ENCODE measurements at regions not wholly inside any gene's neighbourhood (a gene's known extent, or its start where the extent isn't known, plus 50 kb on each side); places are given as distances from the start of the nearest gene placed in this dataset.

GRCh38 chr9:109852556-109852955 is 72.6 kb downstream of the PALM2AKAP2 start:
- Histone ChIP-seq H3K4me1 (ENCODE audit: insufficient read depth, low read length) (no peaks in the 10 kb centered on the region), H3K27ac (ENCODE audit: extremely low read length, insufficient read depth, low read length) (no peak overlapping the region), H3K4me3 (replicated peaks in 1 of 3; ENCODE audit: insufficient read depth in 1 of 3, low read depth in 2 of 3, low read length in 3 of 3) (no peak overlapping the region), H3K79me2 (ENCODE audit: insufficient read depth, low read length) (no peaks in the 10 kb centered on the region), H3K36me3 (replicated peaks in 1 of 2; ENCODE audit: control insufficient read depth in 1 of 2, insufficient read depth in 2 of 2, low read length in 2 of 2) (no peaks in the 10 kb centered on the region), H3K27me3 (ENCODE audit: control insufficient read depth in 1 of 2, insufficient read depth in 2 of 2, low read length in 2 of 2) (no peaks in the 10 kb centered on the region), H4K20me1 (ENCODE audit: insufficient read depth, low read length) (no peaks in the 10 kb centered on the region), H2AFZ (ENCODE audit: low read length) (no peak overlapping the region), H3K9ac (ENCODE audit: insufficient read depth, low read depth, low read length) (no peak overlapping the region), H3K9me3 (ENCODE audit: low read length) (no peaks in the 10 kb centered on the region), H3K4me2 (ENCODE audit: low read depth, low read length) (no peak overlapping the region)
- no peak for TF ChIP-seq SRSF4 (IDR thresholded peaks at IDR 0.05; ENCODE audit: low read depth, low read length, poor library complexity, severe bottlenecking)
- no peak for TF ChIP-seq ZNF407 (CRISPR knock-in tag; IDR thresholded peaks at IDR 0.05; ENCODE audit: not compliant biosample characterization)
- no peak for TF ChIP-seq NFKB2 (CRISPR knock-in tag; IDR thresholded peaks at IDR 0.05; ENCODE audit: borderline replicate concordance)
- TF ChIP-seq HIVEP1 (CRISPR knock-in tag; IDR thresholded peaks at IDR 0.05), result no peak
- no peak for TF ChIP-seq MXD1 (CRISPR knock-in tag; IDR thresholded peaks at IDR 0.05)
- no peak for TF ChIP-seq ZNF274 (CRISPR knock-in tag; IDR thresholded peaks at IDR 0.05)
- TF ChIP-seq RBFOX2 (IDR thresholded peaks at IDR 0.05; ENCODE audit: low read depth, low read length), result no peak
- TF ChIP-seq SMYD3 (CRISPR knock-in tag; IDR thresholded peaks at IDR 0.05), result no peak
- no peak for TF ChIP-seq ZNF75D (CRISPR knock-in tag; IDR thresholded peaks at IDR 0.05; ENCODE audit: borderline replicate concordance)
- no peak for TF ChIP-seq BRCA1 (CRISPR knock-in tag; IDR thresholded peaks at IDR 0.05)
- no peak for TF ChIP-seq RBAK (CRISPR knock-in tag; IDR thresholded peaks at IDR 0.05)
- no peak for TF ChIP-seq EED (CRISPR knock-in tag; IDR thresholded peaks at IDR 0.05)
- TF ChIP-seq FOXM1 (CRISPR knock-in tag; IDR thresholded peaks at IDR 0.05), result no peak
- no peak for TF ChIP-seq FOXO1 (CRISPR knock-in tag; IDR thresholded peaks at IDR 0.05)
- no peak for TF ChIP-seq ATF1 (CRISPR knock-in tag; IDR thresholded peaks at IDR 0.05)
- no peak for TF ChIP-seq NR2F6 (IDR thresholded peaks at IDR 0.05)
- no peak for TF ChIP-seq NR2F6 (CRISPR knock-in tag; IDR thresholded peaks at IDR 0.05)
- intact Hi-C loops (cut with micrococcal nuclease; ENCODE audit: unreplicated experiment) (no loop called here), in situ Hi-C loops (cut with HindIII; ENCODE audit: extremely low pct_ligation_motif_present, low pct_unique_long_range_greater_than_20kb) (no loop called here)
- WGBS (ENCODE audit: low lambda C conversion rate), result 22% methylated on average over 2 of the region's 2 CpGs
- no TSS peak for BruUV-seq (replicated peaks)
- ChIA-PET CTCF (ENCODE audit: low intra/inter-chr PET ratio, low total read pairs) (no interaction called here), POLR2A (no interaction called here)
- FAIRE-seq, result no peak
- DNase-seq (ENCODE audit: low spot score), result no peak
- ATAC-seq, result no peak
